ENCODE measurements at regions not wholly inside any gene's neighbourhood (a gene's known extent, or its start where the extent isn't known, plus 50 kb on each side); places are given as distances from the start of the nearest gene placed in this dataset.

- intact Hi-C loops (cut with micrococcal nuclease), result no loop called here
- no peak overlapping the region for H3K4me3 ChIP-seq (ENCODE audit: control extremely low read depth in 1 of 5, extremely low read depth in 1 of 5, insufficient read depth in 1 of 5, low read depth in 2 of 5, low read length in 4 of 5)
- H3K27ac ChIP-seq (ENCODE audit: low read length in 2 of 2), result no peak overlapping the region
- no peaks in the 10 kb centered on the region for H3K27me3 ChIP-seq (replicated peaks in 1 of 4; ENCODE audit: control extremely low read depth in 1 of 4, control insufficient read depth in 3 of 4, insufficient read depth in 4 of 4, low read length in 3 of 4)
- no peak overlapping the region for H3K9ac ChIP-seq (ENCODE audit: low read length)
- no peaks in the 10 kb centered on the region for H3K9me3 Mint-ChIP-seq (ENCODE audit: insufficient read depth)
- H3K4me1 Mint-ChIP-seq, result no peaks in the 10 kb centered on the region
- no peaks in the 10 kb centered on the region for H3K4me1 ChIP-seq (ENCODE audit: control insufficient read depth in 2 of 2, insufficient read depth in 2 of 2, low read length in 2 of 2)
- DNase-seq, result no peak
- TF ChIP-seq EZH2 (IDR thresholded peaks at IDR 0.05; ENCODE audit: borderline replicate concordance, insufficient read depth, low read depth, low read length, poor library complexity, severe bottlenecking) (no peak), CTCF (IDR thresholded peaks at IDR 0.05) (no peak)
- WGBS (ENCODE audit: insufficient coverage), result no CpG with 5 or more reads among the region's 6 CpGs
- no peak overlapping the region for H3K4me3 Mint-ChIP-seq
- no peak for ATAC-seq (ENCODE audit: low read depth)
- peaks cover 5% of the 10 kb centered on the region for H3K27me3 Mint-ChIP-seq
- H3K27ac Mint-ChIP-seq, result no peak overlapping the region
- H3K9me3 ChIP-seq (ENCODE audit: control extremely low read depth in 1 of 3, control insufficient read depth in 2 of 3, insufficient read depth in 1 of 3, low read length in 2 of 3), result no peaks in the 10 kb centered on the region
- no peaks in the 10 kb centered on the region for H4K20me1 ChIP-seq (ENCODE audit: control insufficient read depth, insufficient read depth, low read length, poor library complexity, severe bottlenecking)
- ChIA-PET CTCF (no interaction called here), POLR2A (no interaction called here)
- no peak overlapping the region for H3K4me2 ChIP-seq (replicated peaks; ENCODE audit: low read depth, low read length, poor library complexity, severe bottlenecking)
- no peak overlapping the region for H2AFZ ChIP-seq (ENCODE audit: insufficient read depth, low read depth, low read length, poor library complexity, severe bottlenecking)
- no peaks in the 10 kb centered on the region for H3K79me2 ChIP-seq (ENCODE audit: control insufficient read depth, insufficient read depth, low read length)
- no peaks in the 10 kb centered on the region for H3K36me3 ChIP-seq (replicated peaks in 1 of 2; ENCODE audit: control extremely low read depth in 1 of 2, control insufficient read depth in 1 of 2, extremely low read depth in 1 of 2, insufficient read depth in 2 of 2, low read length in 1 of 2)
Measured at GRCh38 chr4:108352664-108353308, 184.1 kb upstream of the LEF1 start.

- Histone ChIP-seq H3K27ac (ENCODE audit: low read length in 2 of 2) (no peak overlapping the region), H2AFZ (ENCODE audit: insufficient read depth, low read depth, low read length, poor library complexity, severe bottlenecking) (no peak overlapping the region), H3K4me3 (ENCODE audit: control extremely low read depth in 1 of 5, extremely low read depth in 1 of 5, insufficient read depth in 1 of 5, low read depth in 2 of 5, low read length in 4 of 5) (no peak overlapping the region), H3K9ac (ENCODE audit: low read length) (no peak overlapping the region), H3K9me3 (ENCODE audit: control extremely low read depth in 1 of 3, control insufficient read depth in 2 of 3, insufficient read depth in 1 of 3, low read length in 2 of 3) (no peaks in the 10 kb centered on the region), H3K79me2 (ENCODE audit: control insufficient read depth, insufficient read depth, low read length) (no peaks in the 10 kb centered on the region), H4K20me1 (ENCODE audit: control insufficient read depth, insufficient read depth, low read length, poor library complexity, severe bottlenecking) (no peaks in the 10 kb centered on the region), H3K4me2 (replicated peaks; ENCODE audit: low read depth, low read length, poor library complexity, severe bottlenecking) (no peak overlapping the region), H3K4me1 (ENCODE audit: control insufficient read depth in 2 of 2, insufficient read depth in 2 of 2, low read length in 2 of 2) (no peaks in the 10 kb centered on the region), H3K36me3 (replicated peaks in 1 of 2; ENCODE audit: control extremely low read depth in 1 of 2, control insufficient read depth in 1 of 2, extremely low read depth in 1 of 2, insufficient read depth in 2 of 2, low read length in 1 of 2) (no peaks in the 10 kb centered on the region), H3K27me3 (replicated peaks in 1 of 4; ENCODE audit: control extremely low read depth in 1 of 4, control insufficient read depth in 3 of 4, insufficient read depth in 4 of 4, low read length in 3 of 4) (no peaks in the 10 kb centered on the region)
- no peaks in the 10 kb centered on the region for H3K27me3 Mint-ChIP-seq
- H3K4me1 Mint-ChIP-seq, result no peaks in the 10 kb centered on the region
- ATAC-seq (ENCODE audit: low read depth) (no peak), DNase-seq (no peak)
- no CpG with 5 or more reads among the region's 1 CpG for WGBS (ENCODE audit: insufficient coverage)
- CTCF ChIA-PET, result no interaction called here
- POLR2A ChIA-PET, result no interaction called here
- no peaks in the 10 kb centered on the region for H3K9me3 Mint-ChIP-seq (ENCODE audit: insufficient read depth)
- H3K4me3 Mint-ChIP-seq, result no peak overlapping the region
- H3K27ac Mint-ChIP-seq, result no peak overlapping the region
- TF ChIP-seq CTCF (IDR thresholded peaks at IDR 0.05) (no peak), EZH2 (IDR thresholded peaks at IDR 0.05; ENCODE audit: borderline replicate concordance, insufficient read depth, low read depth, low read length, poor library complexity, severe bottlenecking) (no peak)
- intact Hi-C loops (cut with micrococcal nuclease), result no loop called here
Measured at GRCh38 chr4:108351791-108352190, 183.1 kb upstream of the LEF1 start.

Measured in B cell (primary cell).